NCI-H69 (cell line): ENCODE measurements at regions not wholly inside any gene's neighbourhood (a gene's known extent, or its start where the extent isn't known, plus 50 kb on each side); places are given as distances from the start of the nearest gene placed in this dataset.
A peak's percentile ranks its signal among the peaks of the same experiment; 100 is the strongest.
"Not testable (repeated sequence)": the region's sequence is repeated elsewhere in the genome, so short reads cannot be mapped to it uniquely, and the experiment has no call there.

Source experiments
- DNase-seq: peaks from one replicate; lab custom pipeline; 2025; lab: John Stamatoyannopoulos, UW

- not testable (repeated sequence) for DNase-seq
These were observed 137.4 kb downstream of the NBPF8 start for GRCh38 chr1:120552190-120552589.

DNA sequence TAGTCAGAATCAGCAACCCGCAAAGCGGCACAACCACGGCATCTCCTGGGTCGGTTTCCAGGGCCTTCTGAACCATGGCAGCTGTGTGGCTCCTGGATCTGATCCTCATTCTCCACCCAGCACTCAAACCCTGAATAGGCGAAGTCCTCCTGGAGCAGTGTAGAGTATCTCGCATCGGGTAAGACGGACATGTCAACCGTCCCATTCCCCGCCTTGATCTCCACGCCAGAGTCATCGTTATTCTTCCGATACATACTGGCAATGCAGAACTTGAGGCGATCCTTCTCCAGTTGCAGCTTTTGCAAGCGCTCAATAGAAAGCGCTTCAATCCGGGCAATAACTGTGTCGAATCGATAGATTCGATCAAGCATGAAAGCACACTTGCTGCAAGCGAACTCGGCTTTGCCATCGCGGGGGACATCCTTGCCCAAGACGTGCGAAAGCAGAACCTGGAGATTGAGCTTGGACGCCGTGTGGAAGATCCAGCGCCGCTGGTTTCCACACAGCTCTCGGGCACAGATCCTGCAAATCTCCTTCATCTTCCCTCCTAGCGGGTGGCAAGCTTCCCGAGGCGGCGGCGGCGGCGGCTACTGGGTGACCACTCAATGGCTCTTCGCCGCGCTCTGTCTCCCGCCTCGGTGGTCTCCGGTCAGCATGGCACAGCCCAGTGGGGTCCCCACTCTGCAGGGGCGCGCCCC, 142.9 kb downstream of the NBPF8 start:
- peak; percentile 12 for DNase-seq

GRCh38 chr1:120558303-120559060, 143.6 kb downstream of the NBPF8 start:
- DNase-seq: peak; percentile 66

- not testable (repeated sequence) for DNase-seq
These were observed 146.9 kb downstream of the NBPF8 start for GRCh38 chr1:120561767-120562166.

- DNase-seq: not testable (repeated sequence)
These were observed 150.6 kb downstream of the NBPF8 start for GRCh38 chr1:120565396-120565795.

- DNase-seq: not testable (repeated sequence)
These were observed 152.8 kb downstream of the NBPF8 start for GRCh38 chr1:120567620-120568019.

- not testable (repeated sequence) for DNase-seq
These were observed 148.5 kb upstream of the NBPF26 start for GRCh38 chr1:120575201-120575600.

DNA sequence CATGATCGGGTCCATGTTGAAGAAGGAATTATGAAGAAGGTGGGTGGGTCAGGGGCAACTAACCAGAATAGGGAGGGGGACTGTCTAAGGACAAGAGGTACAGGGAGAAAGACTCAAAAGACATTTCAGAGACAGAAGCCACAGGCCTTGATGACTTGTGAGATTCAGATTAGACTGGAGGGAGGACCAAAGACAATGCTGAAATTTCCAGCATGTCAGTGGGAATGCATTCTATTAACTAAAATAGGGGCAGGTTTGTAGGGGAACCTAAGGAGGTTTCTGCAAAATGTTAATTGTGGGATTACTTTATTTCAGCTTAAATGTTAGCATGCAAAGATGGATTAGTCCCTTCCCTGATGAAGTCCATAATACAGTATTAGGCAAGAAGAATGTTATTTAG, 141.6 kb upstream of the NBPF26 start:
- not testable (repeated sequence) for DNase-seq

GRCh38 chr1:120586053-120586452, 137.7 kb upstream of the NBPF26 start:
- not testable (repeated sequence) for DNase-seq

GRCh38 chr1:120588811-120589210, 134.9 kb upstream of the NBPF26 start:
- not testable (repeated sequence) for DNase-seq

DNA sequence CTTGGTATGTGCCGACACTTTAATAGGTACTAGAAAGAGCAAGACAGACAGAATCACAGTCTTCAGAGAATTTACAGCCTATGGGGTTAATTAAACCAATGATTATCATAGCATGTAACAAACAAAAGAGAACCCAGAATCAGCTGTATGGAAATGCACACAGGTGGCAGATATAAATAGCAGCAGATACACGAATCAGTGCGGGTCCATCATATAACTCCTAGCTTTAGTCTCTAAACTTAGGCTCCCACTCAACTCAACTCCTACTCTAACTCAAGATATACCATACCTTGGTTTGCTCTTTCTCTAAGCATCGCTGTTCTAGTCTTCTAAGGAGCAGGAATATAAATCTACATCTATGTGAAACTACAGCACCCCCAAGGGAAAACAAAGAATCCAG, 132.0 kb upstream of the NBPF26 start:
- DNase-seq: not testable (repeated sequence)

DNA sequence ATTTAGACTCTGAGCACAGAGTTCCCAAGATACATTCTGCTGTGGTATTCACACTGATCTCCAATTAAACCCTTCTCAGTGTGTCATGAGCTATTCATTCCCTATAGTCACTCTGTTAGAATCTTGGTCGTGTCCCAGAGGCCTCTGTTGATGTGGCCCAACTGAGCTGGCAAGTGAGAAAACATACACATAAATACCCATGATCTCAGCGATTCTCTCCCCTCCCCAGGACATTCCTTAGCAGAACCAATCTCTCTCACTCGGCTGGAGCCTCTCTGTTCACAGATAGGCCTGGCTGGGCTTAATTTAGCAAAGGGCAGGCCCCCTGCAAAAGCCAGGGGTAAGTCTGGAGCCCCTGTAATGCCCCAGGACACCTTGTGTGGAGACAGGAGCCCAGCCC, 130.8 kb upstream of the NBPF26 start:
- not testable (repeated sequence) for DNase-seq

DNA sequence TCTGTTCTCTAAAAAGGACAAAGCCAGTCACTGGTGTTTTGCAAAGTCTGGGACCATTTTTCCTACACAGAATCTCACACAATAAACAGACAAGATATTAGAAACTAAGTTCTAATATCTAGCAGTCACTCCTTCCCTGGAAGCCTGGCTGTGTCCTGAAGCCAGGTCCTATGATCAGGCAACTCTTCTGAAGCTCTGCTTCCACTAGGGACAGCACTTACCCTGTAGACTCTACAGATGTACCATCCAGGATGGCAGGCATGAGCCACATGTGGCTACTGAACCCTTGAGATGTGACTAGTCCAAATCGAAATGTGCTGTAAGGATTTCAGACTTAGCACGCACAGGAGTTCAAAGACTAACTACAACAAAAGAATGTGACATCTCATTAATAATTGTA, 130.1 kb upstream of the NBPF26 start:
- DNase-seq: not testable (repeated sequence)

- not testable (repeated sequence) for DNase-seq
These were observed 125.3 kb upstream of the NBPF26 start for GRCh38 chr1:120598331-120598951.

GRCh38 chr1:120599511-120599910, 124.2 kb upstream of the NBPF26 start:
- DNase-seq: not testable (repeated sequence)

- not testable (repeated sequence) for DNase-seq
These were observed 123.2 kb upstream of the NBPF26 start for GRCh38 chr1:120600442-120601041.

DNA sequence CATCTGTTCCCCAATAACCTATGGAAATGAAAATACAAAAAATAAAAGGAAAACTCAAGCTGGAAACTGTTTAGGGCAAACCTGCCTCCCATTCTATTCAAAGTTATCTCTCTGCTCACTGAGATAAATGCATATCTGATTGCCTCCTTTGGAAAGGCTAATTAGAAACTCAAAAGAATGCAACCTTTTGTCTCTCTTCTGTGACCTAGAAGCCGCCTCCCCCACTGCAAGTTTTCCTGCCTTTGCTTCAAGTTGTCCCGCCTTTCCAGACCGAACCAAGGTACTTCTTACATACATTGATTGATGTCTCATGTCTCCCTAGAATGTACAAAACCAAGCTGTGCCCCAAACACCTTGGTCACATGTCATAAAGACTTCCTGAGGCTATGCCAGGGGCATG, 115.9 kb upstream of the NBPF26 start:
- DNase-seq: not testable (repeated sequence)

GRCh38 chr1:120608314-120609014, 115.3 kb upstream of the NBPF26 start:
- DNase-seq: not testable (repeated sequence)

DNA sequence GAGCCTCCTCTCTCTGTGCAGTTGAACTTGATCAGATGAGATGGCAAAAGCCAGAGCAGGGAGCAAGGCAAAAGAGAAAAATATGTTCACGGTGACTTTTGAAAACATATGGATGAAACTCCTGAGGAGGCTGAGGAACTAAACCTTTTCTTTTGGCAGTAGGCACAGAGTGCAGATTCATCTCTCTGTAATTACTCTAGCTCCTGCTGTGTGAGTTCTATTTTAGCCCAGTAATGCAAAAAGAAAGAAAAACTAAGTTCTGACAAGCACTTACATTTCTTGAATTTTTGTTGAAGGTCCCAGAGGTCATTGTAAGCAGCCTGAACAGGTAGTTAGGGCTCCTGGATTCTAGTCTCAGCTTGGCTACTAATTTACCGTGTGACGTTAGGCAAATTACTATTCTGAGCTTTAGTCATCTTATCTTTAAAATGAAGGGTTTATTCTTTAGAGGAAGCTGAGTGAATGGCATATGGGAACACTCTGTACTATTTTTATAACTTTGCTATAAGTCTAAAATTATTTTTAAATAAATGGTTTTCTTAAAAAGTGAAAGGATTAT, 114.7 kb upstream of the NBPF26 start:
- DNase-seq: not testable (repeated sequence)

GRCh38 chr1:120609834-120610233, 113.9 kb upstream of the NBPF26 start:
- DNase-seq: not testable (repeated sequence)

DNA sequence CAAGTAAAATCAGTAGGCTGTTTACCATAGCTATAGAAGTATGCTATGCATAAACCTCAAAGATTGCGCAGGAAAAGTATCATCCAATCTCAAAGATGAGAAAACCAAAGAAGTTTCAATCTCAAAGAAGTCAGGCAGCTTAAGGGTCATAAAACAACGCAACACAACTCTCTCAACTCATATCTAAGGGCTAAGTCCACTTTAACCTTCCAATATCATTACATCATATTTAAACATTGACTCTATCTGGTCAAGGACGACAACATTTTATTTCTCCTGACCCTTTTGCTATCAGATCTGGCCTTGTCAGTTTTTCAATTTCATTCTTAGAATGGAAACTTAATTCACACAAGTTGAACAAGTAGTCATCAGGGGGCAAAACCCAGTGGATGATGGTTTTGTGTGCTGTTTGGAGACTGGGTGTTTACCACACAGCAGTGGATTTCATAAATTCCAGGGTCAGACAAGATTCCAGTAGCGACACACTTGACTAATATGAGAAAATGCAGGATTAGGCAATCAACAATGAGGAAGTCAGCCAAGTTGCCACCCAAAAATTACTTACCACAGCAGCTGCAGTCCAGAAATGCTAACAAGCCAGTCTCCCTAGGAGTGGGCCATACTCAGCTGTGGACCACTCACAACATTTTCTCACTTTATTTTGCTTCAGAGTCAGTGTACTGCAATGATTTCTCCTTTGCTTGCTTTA, 108.7 kb upstream of the NBPF26 start:
- DNase-seq: not testable (repeated sequence)
